Esophagus muscularis mucosa (tissue), 4 donors: ENCODE measurements at regions not wholly inside any gene's neighbourhood (a gene's known extent, or its start where the extent isn't known, plus 50 kb on each side); places are given as distances from the start of the nearest gene placed in this dataset.
A peak's percentile ranks its signal among the peaks of the same experiment; 100 is the strongest.
"Not testable (repeated sequence)": the region's sequence is repeated elsewhere in the genome, so short reads cannot be mapped to it uniquely, and the experiment has no call there.

Source experiments
- DNase-seq: peaks from one replicate; pipeline ENCODE4 v3.0.0-alpha.2; 2017; ENCODE audit errors: extremely low spot score
- H3K27ac ChIP-seq, 4 donors: fragments of 200-600 bp; sonication (generic); replicated peaks in 1 of 4; 1 replicate in 3 of 4; 2 replicates in 1 of 4; pipeline ENCODE4 v1.5.1; 2016 to 2019; ENCODE audit warnings: mild to moderate bottlenecking in 1 of 4
- H3K27me3 ChIP-seq, 4 donors: fragments of 200-600 bp; sonication (generic); one replicate each; pipeline versions ENCODE4 v1.5.1 to v1.6.0; 2016 to 2019
- H3K36me3 ChIP-seq, 4 donors: fragments of 200-600 bp; sonication (generic); one replicate each; pipeline ENCODE4 v1.5.1; 2016 to 2019
- H3K4me1 ChIP-seq, 4 donors: fragments of 200-600 bp; sonication (generic); one replicate each; pipeline ENCODE4 v1.5.1; 2016 to 2019
- H3K4me3 ChIP-seq, 4 donors: fragments of 200-600 bp; sonication (generic); 1 replicate in 2 of 4; 2 replicates in 2 of 4; pipeline ENCODE4 v1.5.1; 2016 to 2019; ENCODE audit warnings: mild to moderate bottlenecking in 4 of 4, moderate library complexity in 1 of 4
- H3K9me3 ChIP-seq, 4 donors: fragments of 200-600 bp; sonication (generic); 1 replicate in 3 of 4; 2 replicates in 1 of 4; pipeline ENCODE4 v1.5.1; 2016 to 2019
- CTCF ChIP-seq, 3 experiments: fragments of 200-600 bp in 2 of 3; fragments of 450-650 bp in 1 of 3; sonication (generic) in 2 of 3; IDR thresholded peaks; one replicate each; pipeline ENCODE4 v1.5.1; 2017 to 2019; ENCODE audit warnings: antibody characterized with exemption in 3 of 3, mild to moderate bottlenecking in 2 of 3, moderate library complexity in 1 of 3
- EP300 ChIP-seq: sonication (generic); formaldehyde crosslinking; IDR thresholded peaks from one replicate; pipeline ENCODE4 v1.6.1; 2017; ENCODE audit warnings: antibody characterized with exemption
- POLR2A ChIP-seq: fragments of 450-650 bp; IDR thresholded peaks from one replicate; pipeline ENCODE4 v1.6.1; 2017; ENCODE audit warnings: antibody characterized with exemption, moderate library complexity, mild to moderate bottlenecking, low read depth
- POLR2AphosphoS5 ChIP-seq, 2 donors: sonication (generic); formaldehyde crosslinking; IDR thresholded peaks; one replicate each; pipeline ENCODE4 v1.6.1; 2017; ENCODE audit warnings: antibody characterized with exemption in 2 of 2
- WGBS: methylation state at CpG from one replicate; pipeline ENCODE4 v1.1.5; 2018; 5-methylcytosine and 5-hydroxymethylcytosine counted together
- intact Hi-C: fragments of 100-400 bp; cut with DNase I; formaldehyde crosslinking; loops from one replicate; pipeline ENCODE4 v1.15.1; 2023

GRCh38 chr20:41693136-41693979, 75.2 kb upstream of the CHD6 start:
- under 1% methylated on average over 28 of the region's 33 CpGs for WGBS

GRCh38 chr20:41692479-41693135, 74.4 kb upstream of the CHD6 start:
- H3K4me1 ChIP-seq: peaks cover 7 to 14% (median 10%) of the 10 kb centered on the region in 4 donors
- peak; percentile 95 for DNase-seq
- no peaks in the 10 kb centered on the region for H3K27me3 ChIP-seq
- intact Hi-C loops: loop anchor here (5.0 kb wide), 1 partner anchor 75 kb away; the partner anchor contains the start of gene CHD6
- H3K27ac ChIP-seq: peak overlapping the region; percentile 87 to 93 (median 92)
- 2% methylated on average over 18 of the region's 29 CpGs for WGBS
- H3K36me3 ChIP-seq: no peaks in the 10 kb centered on the region
- TF ChIP-seq POLR2A: no peak
- TF ChIP-seq EP300: no peak
- peak; percentile 13 to 45 for TF ChIP-seq POLR2AphosphoS5 (IDR thresholded peaks at IDR 0.05)
- H3K9me3 ChIP-seq: no peaks in the 10 kb centered on the region
- peak overlapping the region; percentile 80 to 89 (median 82) for H3K4me3 ChIP-seq

More at GRCh38 chr20:41693136-41693979, 75.2 kb upstream of the CHD6 start:
- peak; percentile 97 for DNase-seq
- TF ChIP-seq POLR2A (peak; percentile 23), CTCF (IDR thresholded peaks at IDR 0.05) (peak; percentile 43 to 57 (median 47)), POLR2AphosphoS5 (IDR thresholded peaks at IDR 0.05) (peak; percentile 82 to 83), EP300 (no peak)
- Histone ChIP-seq H3K36me3 (no peaks in the 10 kb centered on the region), H3K4me3 (peak overlapping the region; percentile 80 to 89 (median 82)), H3K27me3 (no peaks in the 10 kb centered on the region), H3K9me3 (no peaks in the 10 kb centered on the region), H3K27ac (peak overlapping the region; percentile 87 to 93 (median 92)), H3K4me1 (peaks cover 7 to 14% (median 10%) of the 10 kb centered on the region in 4 donors)
- intact Hi-C loops: loop anchor here (5.0 kb wide), 1 partner anchor 76 kb away; the partner anchor contains the start of gene CHD6

- Histone ChIP-seq H3K4me3 (no peak overlapping the region), H3K36me3 (no peaks in the 10 kb centered on the region), H3K27ac (no peak overlapping the region), H3K9me3 (no peaks in the 10 kb centered on the region), H3K4me1 (peaks cover 7 to 14% (median 10%) of the 10 kb centered on the region in 4 donors), H3K27me3 (no peaks in the 10 kb centered on the region)
- no peak for DNase-seq
- TF ChIP-seq POLR2AphosphoS5 (IDR thresholded peaks at IDR 0.05): no peak
- no peak for TF ChIP-seq POLR2A
- no peak for TF ChIP-seq CTCF (IDR thresholded peaks at IDR 0.05)
- no peak for TF ChIP-seq EP300
- intact Hi-C loops: loop anchor here (5.0 kb wide), 1 partner anchor 74 kb away; the partner anchor contains the start of gene CHD6
- 95% methylated on average over 2 of the region's 2 CpGs for WGBS
Observed at GRCh38 chr20:41691443-41691842, 73.3 kb upstream of the CHD6 start.

DNA sequence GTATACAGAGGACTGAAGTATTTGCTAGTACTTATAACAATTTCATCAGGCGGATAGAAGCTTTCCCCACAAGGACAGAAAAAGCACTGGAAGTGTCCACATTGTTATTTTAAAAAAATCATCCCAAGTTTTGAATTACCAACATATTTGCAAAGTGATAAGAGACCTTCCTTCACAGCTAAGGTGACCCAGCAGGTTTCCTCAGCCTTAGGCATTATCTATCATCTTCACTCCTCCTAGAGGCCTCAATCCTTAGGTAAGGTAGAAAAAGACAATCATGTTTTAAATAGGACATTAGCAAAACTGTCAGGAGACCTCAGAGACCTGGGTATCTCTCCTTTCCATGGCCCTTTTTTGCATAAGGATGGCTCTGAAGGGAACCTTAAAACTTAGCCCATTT, 72.5 kb upstream of the CHD6 start:
- Histone ChIP-seq H3K4me1 (peaks cover 7 to 14% (median 10%) of the 10 kb centered on the region in 4 donors), H3K27ac (no peak overlapping the region), H3K4me3 (no peak overlapping the region), H3K27me3 (no peaks in the 10 kb centered on the region), H3K36me3 (no peaks in the 10 kb centered on the region), H3K9me3 (no peaks in the 10 kb centered on the region)
- TF ChIP-seq EP300 (no peak), CTCF (IDR thresholded peaks at IDR 0.05) (no peak), POLR2AphosphoS5 (IDR thresholded peaks at IDR 0.05) (no peak), POLR2A (no peak)
- intact Hi-C loops: loop anchor here (5.0 kb wide), 1 partner anchor 73 kb away; the partner anchor contains the start of gene CHD6
- 82% methylated on average over 1 of the region's 1 CpG for WGBS
- no peak for DNase-seq

GRCh38 chr20:41686961-41687360, 68.8 kb upstream of the CHD6 start:
- Histone ChIP-seq H3K9me3 (no peaks in the 10 kb centered on the region), H3K4me1 (no peaks in the 10 kb centered on the region), H3K27me3 (no peaks in the 10 kb centered on the region), H3K4me3 (no peak overlapping the region), H3K36me3 (no peaks in the 10 kb centered on the region), H3K27ac (no peak overlapping the region)
- DNase-seq: no peak
- TF ChIP-seq POLR2A: no peak
- no peak for TF ChIP-seq POLR2AphosphoS5 (IDR thresholded peaks at IDR 0.05)
- TF ChIP-seq CTCF (IDR thresholded peaks at IDR 0.05): no peak
- 99% methylated on average over 6 of the region's 6 CpGs for WGBS
- intact Hi-C loops: no loop called here

- H3K36me3 ChIP-seq, H3K4me1 ChIP-seq, H3K27ac ChIP-seq, H3K27me3 ChIP-seq, H3K4me3 ChIP-seq, intact Hi-C loops, DNase-seq, H3K9me3 ChIP-seq: not testable (repeated sequence)
- WGBS: 61% methylated on average over 4 of the region's 4 CpGs
Observed at GRCh38 chr20:41685145-41685544, 67.0 kb upstream of the CHD6 start.
